HG02970 (cell line): ENCODE measurements at regions not wholly inside any gene's neighbourhood (a gene's known extent, or its start where the extent isn't known, plus 50 kb on each side); places are given as distances from the start of the nearest gene placed in this dataset.

Source experiments
- ATAC-seq: cut with Tn5 transposase; IDR thresholded peaks from one replicate; pipeline ENCODE4 v1.9.1; 2021; ENCODE audit warnings: mild to moderate bottlenecking, moderate library complexity, moderate number of reproducible peaks; ENCODE audit not compliant: unreplicated experiment, low FRiP score

- no peak for ATAC-seq
Measured at GRCh38 chr10:36091007-36091406, 448.9 kb upstream of the FZD8 start.

GRCh38 chr10:36089790-36090440, 447.8 kb upstream of the FZD8 start:
- no peak for ATAC-seq

DNA sequence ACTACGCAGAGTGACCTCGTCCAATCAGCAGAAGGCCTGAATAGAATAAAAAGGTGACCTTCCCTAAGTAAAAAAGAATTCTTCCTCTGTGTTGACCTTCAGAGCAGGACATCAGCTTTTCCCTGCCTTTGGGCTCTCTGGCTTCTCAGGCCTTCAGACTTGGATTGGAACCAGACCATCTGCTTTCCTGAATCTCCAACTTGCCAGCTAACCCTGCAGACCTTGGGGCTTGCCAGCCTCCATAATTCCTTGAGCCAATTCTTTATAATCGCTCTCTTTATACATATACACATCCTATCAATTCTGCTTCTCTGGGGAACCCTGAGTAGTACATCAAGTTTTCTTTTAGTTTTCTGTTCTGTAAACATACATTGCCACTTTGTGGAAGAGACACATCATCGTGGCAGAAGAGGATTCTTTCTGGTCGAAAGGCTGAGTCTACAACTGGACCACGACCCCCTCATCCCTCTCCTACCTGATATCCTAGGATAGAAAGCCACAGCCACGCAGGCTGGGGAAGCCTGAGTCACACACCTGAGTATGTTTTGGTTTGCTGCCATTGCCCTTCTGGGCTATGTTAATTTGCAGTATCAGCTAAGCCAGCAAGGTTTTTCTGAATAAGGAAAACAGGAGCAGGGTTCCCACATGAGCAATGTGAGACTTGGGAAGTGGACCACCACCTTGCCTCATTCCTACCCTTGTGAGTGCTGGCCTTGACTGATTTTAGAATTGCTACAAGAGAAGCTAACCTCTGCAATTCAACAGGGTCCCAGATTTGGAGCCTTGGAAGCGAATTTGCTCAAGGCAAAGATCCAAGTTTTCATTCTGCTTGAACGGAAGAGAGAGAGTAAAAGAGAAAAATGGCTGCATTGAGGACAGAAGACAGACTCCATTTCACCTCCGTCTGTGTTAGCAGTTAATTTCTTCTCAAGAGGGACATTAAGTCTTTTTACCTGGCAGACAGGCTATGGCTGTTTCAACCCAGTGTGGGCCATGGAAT, 445.2 kb upstream of the FZD8 start:
- no peak for ATAC-seq

- no peak for ATAC-seq
Measured at GRCh38 chr10:36075196-36075595, 433.1 kb upstream of the FZD8 start.

GRCh38 chr10:36073796-36074345, 431.8 kb upstream of the FZD8 start:
- ATAC-seq: no peak

GRCh38 chr10:36068542-36068941, 426.4 kb upstream of the FZD8 start:
- no peak for ATAC-seq

DNA sequence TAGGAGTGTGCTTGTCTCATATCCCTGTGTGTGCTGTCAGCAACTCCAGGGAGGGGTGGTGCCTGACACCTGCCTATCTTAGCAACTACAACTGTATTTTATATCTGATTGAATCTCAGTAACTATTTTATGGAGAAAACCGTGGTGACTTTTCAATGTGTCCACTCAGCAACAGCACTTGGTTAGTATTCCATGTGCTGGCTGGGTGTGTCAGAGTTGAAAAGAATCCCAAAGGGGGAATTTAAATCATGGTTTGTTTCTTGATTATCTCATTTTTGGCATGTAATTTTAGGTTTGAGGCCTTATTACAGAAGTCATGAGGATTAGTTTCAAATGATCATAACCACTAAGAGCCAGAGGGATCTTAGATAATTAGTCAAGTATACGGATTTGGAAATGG, 425.7 kb upstream of the FZD8 start:
- ATAC-seq: no peak

GRCh38 chr10:36066850-36067249, 424.8 kb upstream of the FZD8 start:
- no peak for ATAC-seq

GRCh38 chr10:36066102-36066501, 424.0 kb upstream of the FZD8 start:
- no peak for ATAC-seq

DNA sequence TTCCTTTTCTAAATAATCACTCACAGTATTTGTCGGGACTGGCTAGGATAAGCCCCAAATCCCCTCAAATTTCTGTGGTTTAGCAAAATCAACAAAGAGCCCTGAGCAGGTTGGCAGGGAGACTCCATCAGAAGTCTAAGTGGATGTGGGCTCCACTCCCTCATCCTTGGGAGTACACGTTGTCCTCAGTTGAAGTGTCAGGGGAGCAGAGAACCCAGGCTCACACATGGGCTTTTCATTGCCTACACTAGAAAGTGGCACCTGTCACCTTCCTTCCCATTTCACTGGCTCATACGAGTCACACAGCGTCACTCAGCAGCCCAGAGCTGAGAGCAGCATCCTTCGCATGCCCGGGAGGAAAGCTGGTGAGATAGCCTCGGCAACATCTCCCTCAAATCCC, 421.3 kb upstream of the FZD8 start:
- no peak for ATAC-seq

DNA sequence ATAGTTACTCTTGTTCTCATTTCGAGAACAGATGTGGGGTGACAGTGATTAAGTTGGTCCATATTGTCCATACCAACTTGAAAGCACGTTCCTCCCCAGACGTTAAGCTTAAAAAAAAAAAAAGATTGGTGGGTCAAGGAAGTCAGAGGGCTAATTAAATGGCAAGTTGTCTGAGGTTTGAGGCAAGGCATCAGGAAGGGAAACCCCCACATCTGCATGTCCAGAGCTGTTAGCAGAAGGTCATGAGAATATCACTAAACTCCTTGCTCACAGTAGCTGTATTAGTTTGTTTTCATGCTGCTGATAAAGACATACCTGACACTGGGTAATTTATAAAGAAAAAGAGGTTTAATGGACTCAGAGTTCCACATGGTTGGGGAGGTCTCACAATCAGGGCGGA, 415.6 kb upstream of the FZD8 start:
- ATAC-seq: no peak

DNA sequence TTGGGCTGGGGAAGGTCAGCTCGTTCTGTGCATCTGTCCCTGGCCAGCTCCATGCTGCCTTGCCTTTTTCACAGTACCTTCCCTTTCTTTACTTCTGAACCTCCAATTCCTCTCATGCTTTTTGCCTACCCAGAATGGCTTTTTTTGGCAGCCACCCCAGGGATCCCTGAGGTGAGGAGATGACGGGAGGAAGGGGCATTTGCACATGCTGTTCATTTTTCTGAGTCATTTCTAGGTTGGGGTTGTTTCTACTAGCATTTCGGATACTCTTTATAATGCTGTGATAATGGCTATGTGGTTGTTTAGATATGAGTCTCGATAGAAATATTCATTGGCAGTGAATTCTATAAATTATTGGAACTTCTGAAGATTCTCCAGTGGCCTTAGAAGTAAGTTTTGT, 415.1 kb upstream of the FZD8 start:
- ATAC-seq: no peak

DNA sequence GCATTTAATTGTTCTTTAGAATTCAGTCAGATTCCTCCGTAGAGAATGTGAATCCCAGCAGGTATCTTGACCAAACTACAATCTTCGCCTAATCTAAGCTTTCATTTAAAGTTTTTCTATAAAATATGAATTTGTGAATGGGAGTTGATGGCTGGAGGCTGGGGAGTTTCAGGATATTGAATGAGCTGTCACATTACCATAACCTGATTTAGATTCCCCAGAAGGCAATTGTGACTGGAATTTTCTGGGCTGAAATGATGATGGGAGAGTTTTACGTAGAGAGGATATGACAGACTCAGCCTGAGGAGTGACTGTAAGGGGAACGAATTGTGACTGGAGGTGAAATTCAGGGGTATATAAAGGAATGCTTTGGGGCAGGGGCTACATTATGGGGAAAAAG, 411.7 kb upstream of the FZD8 start:
- ATAC-seq: no peak

DNA sequence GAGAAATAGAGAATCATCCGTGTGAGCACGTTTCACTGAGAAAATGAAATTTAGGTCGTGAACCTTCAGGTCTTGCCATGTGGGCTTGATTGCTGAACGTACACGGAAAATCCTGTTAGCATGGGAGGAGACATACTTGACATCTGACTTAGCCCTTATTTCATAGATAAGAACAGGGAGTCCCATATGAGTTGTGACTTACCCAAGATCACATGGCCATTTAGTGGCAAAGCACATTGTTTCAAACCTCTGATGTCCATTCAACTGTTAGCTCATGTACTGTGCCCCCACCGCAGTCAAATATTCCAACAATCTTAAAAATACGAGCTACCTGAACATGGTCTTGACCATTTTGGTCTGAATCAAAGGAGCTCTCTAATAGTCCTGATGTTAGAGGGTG, 411.2 kb upstream of the FZD8 start:
- ATAC-seq: no peak

GRCh38 chr10:36051500-36051991, 409.4 kb upstream of the FZD8 start:
- ATAC-seq: no peak

GRCh38 chr10:36050763-36051499, 408.8 kb upstream of the FZD8 start:
- ATAC-seq: no peak

DNA sequence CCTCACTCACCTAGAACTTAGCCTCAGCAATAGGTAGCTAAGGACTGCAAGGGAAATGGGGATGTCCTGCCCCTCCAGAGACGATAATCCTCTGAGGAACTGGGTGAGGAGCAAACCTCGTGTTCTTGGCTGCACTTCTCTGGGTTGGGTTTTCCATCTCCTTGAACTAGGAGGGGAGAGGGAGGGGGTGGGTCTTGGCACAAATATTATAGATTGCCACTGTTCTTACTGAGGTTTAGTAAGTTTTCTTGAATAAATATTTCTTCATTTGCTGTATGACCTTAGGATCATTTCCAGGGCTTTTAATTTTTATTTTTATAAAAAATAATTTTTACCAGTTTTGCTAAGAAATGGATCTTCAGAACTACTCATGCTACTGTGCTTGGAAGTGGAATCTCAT, 406.7 kb upstream of the FZD8 start:
- no peak for ATAC-seq

GRCh38 chr10:36048236-36048635, 406.1 kb upstream of the FZD8 start:
- ATAC-seq: no peak

- ATAC-seq: no peak
Measured at GRCh38 chr10:36042135-36042534, 400.0 kb upstream of the FZD8 start.

- ATAC-seq: no peak
Measured at GRCh38 chr10:36038316-36038955, 396.3 kb upstream of the FZD8 start.
